Upper lobe of left lung (tissue), 6 donors: ENCODE measurements at regions not wholly inside any gene's neighbourhood (a gene's known extent, or its start where the extent isn't known, plus 50 kb on each side); places are given as distances from the start of the nearest gene placed in this dataset.

Source experiments
- ATAC-seq, 2 donors: fragments of 200-7000 bp; cut with Tn5 transposase; one replicate each; pipeline ENCODE4 v1.9.1; 2022; ENCODE audit warnings: mild to moderate bottlenecking in 2 of 2, moderate library complexity in 2 of 2; ENCODE audit not compliant: low FRiP score in 2 of 2
- DNase-seq, 2 donors: peaks; one replicate each; pipeline ENCODE4 v3.0.0-alpha.2; 2019 to 2020
- H3K27ac ChIP-seq, 4 donors: fragments of 200-600 bp; sonication (generic); one replicate each; pipeline ENCODE4 v1.5.1; 2016 to 2019
- H3K27me3 ChIP-seq, 4 donors: fragments of 200-600 bp; sonication (generic); one replicate each; pipeline ENCODE4 v1.5.1; 2017 to 2019
- H3K36me3 ChIP-seq, 4 donors: fragments of 200-600 bp; sonication (generic); one replicate each; pipeline ENCODE4 v1.5.1; 2016 to 2019
- H3K4me1 ChIP-seq, 4 donors: fragments of 200-600 bp; sonication (generic); one replicate each; pipeline ENCODE4 v1.5.1; 2018 to 2019
- H3K4me3 ChIP-seq, 4 donors: fragments of 200-600 bp; sonication (generic); one replicate each; pipeline ENCODE4 v1.5.1; 2017 to 2019; ENCODE audit warnings: mild to moderate bottlenecking in 2 of 4, moderate library complexity in 1 of 4
- H3K9me3 ChIP-seq, 4 donors: fragments of 200-600 bp; sonication (generic); one replicate each; pipeline ENCODE4 v1.5.1; 2018 to 2019
- EP300 ChIP-seq, 4 donors: sonication (generic); formaldehyde crosslinking; IDR thresholded peaks; one replicate each; pipeline ENCODE4 v1.5.1; 2017; ENCODE audit warnings: antibody characterized with exemption in 4 of 4, control low read depth in 2 of 4
- POLR2A ChIP-seq, 4 donors: fragments of 450-650 bp; IDR thresholded peaks; one replicate each; pipeline ENCODE4 v1.5.1; 2016 to 2017; ENCODE audit warnings: antibody characterized with exemption in 4 of 4, mild to moderate bottlenecking in 2 of 4
- POLR2AphosphoS5 ChIP-seq, 2 donors: sonication (generic); formaldehyde crosslinking; IDR thresholded peaks; one replicate each; pipeline ENCODE4 v1.5.1; 2017; ENCODE audit warnings: antibody characterized with exemption in 2 of 2
- WGBS, 2 donors: methylation state at CpG; one replicate each; pipeline ENCODE4 v1.1.5; 2017 to 2018; 5-methylcytosine and 5-hydroxymethylcytosine counted together
- TF ChIP-seq, protein P1 (sequence below), 6 experiments: fragments of 450-650 bp in 4 of 6; fragments of 200-600 bp in 2 of 6; sonication (generic) in 2 of 6; IDR thresholded peaks; one replicate each; pipeline ENCODE4 v1.5.1; 2016 to 2019; ENCODE audit warnings: antibody characterized with exemption in 6 of 6
- donor health status: DM: no; HTN: no; CAD: no; lungs with moderate emphysema.
- donor health status: DM: no; HTN: yes; CAD: no; lungs with severe emphysema.

DNA sequence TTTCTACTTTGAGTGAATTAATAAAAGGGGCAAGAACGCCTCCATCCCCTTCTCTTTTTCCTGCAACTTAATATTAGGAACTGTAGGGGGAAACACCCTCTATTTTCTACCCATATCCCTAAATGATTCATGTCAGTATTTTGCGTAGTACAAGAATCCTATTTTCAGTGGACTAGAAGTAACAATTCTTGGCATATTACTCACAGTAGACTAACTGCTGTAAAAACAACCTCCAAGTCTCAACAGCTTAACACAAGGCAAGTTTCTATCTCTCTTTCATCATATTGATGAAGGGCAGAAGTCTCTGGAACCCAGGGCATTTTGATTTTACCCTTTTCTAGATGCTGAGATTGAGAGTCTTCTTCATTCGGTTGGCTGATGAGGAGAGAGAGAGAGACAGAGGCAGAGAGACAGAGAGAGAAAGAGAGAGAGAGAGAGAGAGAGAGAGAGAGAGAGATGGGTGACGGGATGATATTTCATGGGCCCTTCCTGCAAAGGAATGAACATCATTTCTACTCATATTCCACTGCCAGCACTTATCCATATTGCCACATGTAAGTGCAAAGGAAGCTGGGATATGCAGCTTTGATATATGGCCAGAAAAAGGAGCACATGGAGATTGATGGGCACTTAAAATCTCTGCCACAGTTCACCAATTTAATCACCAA, 481.6 kb downstream of the LPIN1 start:
- DNase-seq (no peak), ATAC-seq (no peak)
- no peaks in the 10 kb centered on the region for H3K4me1 ChIP-seq
- TF ChIP-seq POLR2AphosphoS5 (IDR thresholded peaks at IDR 0.05) (no peak), POLR2A (IDR thresholded peaks at IDR 0.05) (no peak), EP300 (IDR thresholded peaks at IDR 0.05) (no peak)
- TF ChIP-seq, protein P1, sequence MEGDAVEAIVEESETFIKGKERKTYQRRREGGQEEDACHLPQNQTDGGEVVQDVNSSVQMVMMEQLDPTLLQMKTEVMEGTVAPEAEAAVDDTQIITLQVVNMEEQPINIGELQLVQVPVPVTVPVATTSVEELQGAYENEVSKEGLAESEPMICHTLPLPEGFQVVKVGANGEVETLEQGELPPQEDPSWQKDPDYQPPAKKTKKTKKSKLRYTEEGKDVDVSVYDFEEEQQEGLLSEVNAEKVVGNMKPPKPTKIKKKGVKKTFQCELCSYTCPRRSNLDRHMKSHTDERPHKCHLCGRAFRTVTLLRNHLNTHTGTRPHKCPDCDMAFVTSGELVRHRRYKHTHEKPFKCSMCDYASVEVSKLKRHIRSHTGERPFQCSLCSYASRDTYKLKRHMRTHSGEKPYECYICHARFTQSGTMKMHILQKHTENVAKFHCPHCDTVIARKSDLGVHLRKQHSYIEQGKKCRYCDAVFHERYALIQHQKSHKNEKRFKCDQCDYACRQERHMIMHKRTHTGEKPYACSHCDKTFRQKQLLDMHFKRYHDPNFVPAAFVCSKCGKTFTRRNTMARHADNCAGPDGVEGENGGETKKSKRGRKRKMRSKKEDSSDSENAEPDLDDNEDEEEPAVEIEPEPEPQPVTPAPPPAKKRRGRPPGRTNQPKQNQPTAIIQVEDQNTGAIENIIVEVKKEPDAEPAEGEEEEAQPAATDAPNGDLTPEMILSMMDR (IDR thresholded peaks at IDR 0.05) = no peak
- H3K36me3 ChIP-seq = no peaks in the 10 kb centered on the region
- H3K27ac ChIP-seq = no peak overlapping the region
- H3K9me3 ChIP-seq = peaks cover 0 to 16% (median 10%) of the 10 kb centered on the region in 4 donors
- no peaks in the 10 kb centered on the region for H3K27me3 ChIP-seq
- no peak overlapping the region for H3K4me3 ChIP-seq
- WGBS, 2 donors = 78 to 91% methylated on average over 4 of the region's 4 CpGs

DNA sequence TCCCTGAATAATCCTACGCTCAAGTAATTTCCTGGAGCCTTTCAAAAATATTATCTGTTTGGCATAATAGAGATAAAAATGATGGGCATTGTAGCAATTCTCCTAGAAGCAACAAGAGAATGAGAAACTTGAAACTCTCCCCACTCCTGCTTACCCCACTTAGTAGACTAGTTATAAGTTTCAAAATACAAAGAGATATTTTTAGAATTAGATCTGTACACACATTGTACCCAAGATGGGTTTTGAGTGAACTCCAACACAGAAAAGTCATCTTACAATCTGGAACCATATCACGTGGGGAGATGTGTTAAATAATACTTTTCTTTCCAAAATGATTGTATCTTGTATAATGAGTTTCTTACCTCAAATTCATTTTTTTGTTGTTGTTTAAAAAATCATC, 484.9 kb downstream of the LPIN1 start:
- Histone ChIP-seq H3K27me3 (no peaks in the 10 kb centered on the region), H3K36me3 (no peaks in the 10 kb centered on the region), H3K4me1 (no peaks in the 10 kb centered on the region), H3K27ac (no peak overlapping the region), H3K9me3 (no peaks in the 10 kb centered on the region), H3K4me3 (no peak overlapping the region)
- ATAC-seq = no peak
- WGBS, 2 donors = 85 to 93% methylated on average over 2 of the region's 2 CpGs
- no peak for DNase-seq
- TF ChIP-seq POLR2AphosphoS5 (IDR thresholded peaks at IDR 0.05) = no peak
- TF ChIP-seq EP300 (IDR thresholded peaks at IDR 0.05) = no peak
- TF ChIP-seq, protein P1 (IDR thresholded peaks at IDR 0.05) = no peak
- TF ChIP-seq POLR2A (IDR thresholded peaks at IDR 0.05) = no peak

DNA sequence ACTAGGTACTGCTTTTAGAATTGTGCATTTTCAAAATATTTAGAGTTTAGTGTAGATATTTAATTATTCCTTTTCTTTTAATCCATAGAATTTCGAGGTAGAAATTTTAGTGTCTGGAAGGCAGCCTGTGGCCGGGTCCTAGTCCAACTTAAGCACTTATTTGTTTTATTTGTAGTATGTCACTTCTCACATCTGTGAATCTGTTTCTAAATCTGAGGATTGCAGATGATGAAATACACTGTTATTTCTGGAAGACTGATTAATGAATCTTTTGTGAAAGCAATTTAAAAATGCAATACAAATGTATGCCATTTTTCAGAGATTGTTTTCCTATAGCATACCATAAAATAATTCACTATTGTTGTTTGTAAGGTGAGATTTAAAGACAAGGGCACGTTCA, 483.9 kb upstream of the TRIB2 start:
- Histone ChIP-seq H3K27ac (no peak overlapping the region), H3K9me3 (no peaks in the 10 kb centered on the region), H3K36me3 (no peaks in the 10 kb centered on the region), H3K4me3 (no peak overlapping the region), H3K4me1 (no peaks in the 10 kb centered on the region), H3K27me3 (no peaks in the 10 kb centered on the region)
- 72 to 74% methylated on average over 3 of the region's 3 CpGs for WGBS, 2 donors
- ATAC-seq = no peak
- TF ChIP-seq POLR2AphosphoS5 (IDR thresholded peaks at IDR 0.05) = no peak
- TF ChIP-seq POLR2A (IDR thresholded peaks at IDR 0.05) = no peak
- TF ChIP-seq, protein P1 (IDR thresholded peaks at IDR 0.05) = no peak
- TF ChIP-seq EP300 (IDR thresholded peaks at IDR 0.05) = no peak
- no peak for DNase-seq

DNA sequence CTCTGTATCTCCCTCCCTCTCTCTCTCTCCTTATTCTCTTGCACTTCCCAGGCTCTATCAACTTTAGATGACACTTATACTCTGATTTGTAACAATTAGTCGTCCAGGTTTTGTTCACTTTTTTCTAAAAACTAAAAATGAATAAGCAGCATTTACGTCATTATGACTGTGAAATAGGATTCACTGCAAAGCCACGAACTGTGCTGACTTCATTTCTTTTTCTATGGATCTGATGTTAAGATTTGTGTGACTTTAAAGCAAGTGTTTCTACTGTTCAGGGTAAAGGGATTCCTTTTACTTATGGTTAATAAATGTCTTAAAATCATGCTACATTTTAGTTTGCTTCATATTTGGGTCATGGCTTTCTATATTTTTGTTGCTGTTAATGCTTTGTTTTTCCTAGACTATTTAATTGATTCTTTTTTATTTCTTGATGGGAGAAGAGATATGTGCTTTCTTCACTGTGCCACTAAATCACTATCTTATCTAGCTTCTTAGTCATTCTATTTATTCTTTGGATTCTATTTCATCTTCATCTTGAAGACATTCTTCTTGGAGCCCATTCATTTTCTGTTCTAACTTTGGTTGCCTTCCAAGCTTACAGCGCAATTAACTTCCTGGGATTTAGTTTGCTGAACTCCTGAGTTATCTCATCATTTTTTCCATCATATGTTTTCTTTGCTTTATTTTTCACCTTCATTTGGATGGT, 480.4 kb upstream of the TRIB2 start:
- Histone ChIP-seq H3K9me3 (no peaks in the 10 kb centered on the region), H3K36me3 (no peaks in the 10 kb centered on the region), H3K27me3 (no peaks in the 10 kb centered on the region), H3K27ac (no peak overlapping the region), H3K4me3 (no peak overlapping the region), H3K4me1 (no peaks in the 10 kb centered on the region)
- TF ChIP-seq EP300 (IDR thresholded peaks at IDR 0.05) (no peak), POLR2AphosphoS5 (IDR thresholded peaks at IDR 0.05) (no peak), POLR2A (IDR thresholded peaks at IDR 0.05) (no peak)
- TF ChIP-seq, protein P1 (IDR thresholded peaks at IDR 0.05) = no peak
- no peak for DNase-seq
- 58 to 59% methylated on average over 4 of the region's 4 CpGs for WGBS, 2 donors
- no peak for ATAC-seq

DNA sequence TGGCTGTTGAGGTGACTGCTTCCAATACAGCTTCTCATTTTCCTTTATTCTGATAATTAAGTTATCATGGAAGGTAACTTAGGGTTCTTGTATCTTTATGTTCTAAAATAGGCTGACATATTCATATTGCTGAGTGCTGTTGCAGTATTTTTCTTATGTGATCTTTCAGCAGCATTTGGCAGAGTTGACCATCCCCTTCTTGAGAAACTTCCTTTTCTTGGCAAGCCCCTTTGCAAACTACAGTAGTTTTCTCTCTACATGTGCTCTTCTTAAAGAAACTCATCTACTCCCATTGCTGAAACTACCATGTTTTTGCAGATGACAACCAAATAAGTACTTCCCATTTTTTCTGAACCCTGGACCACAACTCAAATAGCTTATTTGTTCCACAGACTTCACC, 476.5 kb upstream of the TRIB2 start:
- Histone ChIP-seq H3K4me3 (no peak overlapping the region), H3K4me1 (no peaks in the 10 kb centered on the region), H3K36me3 (no peaks in the 10 kb centered on the region), H3K27me3 (no peaks in the 10 kb centered on the region), H3K27ac (no peak overlapping the region), H3K9me3 (no peaks in the 10 kb centered on the region)
- no peak for TF ChIP-seq POLR2A (IDR thresholded peaks at IDR 0.05)
- TF ChIP-seq EP300 (IDR thresholded peaks at IDR 0.05) = no peak
- TF ChIP-seq, protein P1 (IDR thresholded peaks at IDR 0.05) = no peak
- DNase-seq = no peak
- ATAC-seq = no peak
